Frontal cortex (tissue), 3 donors: ENCODE measurements at regions not wholly inside any gene's neighbourhood (a gene's known extent, or its start where the extent isn't known, plus 50 kb on each side); places are given as distances from the start of the nearest gene placed in this dataset.
"Not testable (repeated sequence)": the region's sequence is repeated elsewhere in the genome, so short reads cannot be mapped to it uniquely, and the experiment has no call there.

Source experiments
- DNase-seq, 2 donors: peaks; one replicate each; pipeline ENCODE4 v3.0.0; 2012; ENCODE audit warnings: low spot score in 2 of 2
- FAIRE-seq: peaks from 2 replicates; lab custom pipeline; 2012; peaks lifted over from hg19 to GRCh38; lab: Jason Lieb, UNC
- donor health status: control.
- donor health status: control.
- donor health status: control.

- DNase-seq (no peak), FAIRE-seq (no peak)
These were observed 792.2 kb downstream of the PLOD2 start for GRCh38 chr3:145368748-145369147.

GRCh38 chr3:145370870-145371269 is 790.1 kb downstream of the PLOD2 start:
- FAIRE-seq: no peak
- DNase-seq: no peak

GRCh38 chr3:145377301-145377700 is 783.7 kb downstream of the PLOD2 start:
- DNase-seq (no peak), FAIRE-seq (no peak)

- FAIRE-seq (no peak), DNase-seq (no peak)
These were observed 777.6 kb downstream of the PLOD2 start for GRCh38 chr3:145383416-145383815.

GRCh38 chr3:145384307-145384706 is 776.7 kb downstream of the PLOD2 start:
- DNase-seq: no peak

GRCh38 chr3:145387211-145387610 is 773.8 kb downstream of the PLOD2 start:
- DNase-seq: no peak
- no peak for FAIRE-seq

More at GRCh38 chr3:145384307-145384706, 776.7 kb downstream of the PLOD2 start:
- FAIRE-seq: no peak

GRCh38 chr3:145395421-145395820 is 765.6 kb downstream of the PLOD2 start:
- DNase-seq (no peak), FAIRE-seq (no peak)

- DNase-seq: no peak
- no peak for FAIRE-seq
These were observed 749.4 kb downstream of the PLOD2 start for GRCh38 chr3:145411605-145412004.

GRCh38 chr3:145417678-145418077 is 743.3 kb downstream of the PLOD2 start:
- DNase-seq (no peak), FAIRE-seq (no peak)

- FAIRE-seq (no peak), DNase-seq (no peak)
These were observed 738.4 kb downstream of the PLOD2 start for GRCh38 chr3:145422556-145422955.

GRCh38 chr3:145427355-145427754 is 733.6 kb downstream of the PLOD2 start:
- DNase-seq (no peak), FAIRE-seq (no peak)

GRCh38 chr3:145429546-145429945 is 731.4 kb downstream of the PLOD2 start:
- FAIRE-seq: no peak
- DNase-seq: no peak

GRCh38 chr3:145448436-145448835 is 712.5 kb downstream of the PLOD2 start:
- no peak for DNase-seq
- FAIRE-seq: no peak

- no peak for DNase-seq
- no peak for FAIRE-seq
These were observed 710.8 kb downstream of the PLOD2 start for GRCh38 chr3:145450018-145450682.

- DNase-seq: no peak
These were observed 703.0 kb downstream of the PLOD2 start for GRCh38 chr3:145457825-145458552.

GRCh38 chr3:145459681-145460080 is 701.3 kb downstream of the PLOD2 start:
- not testable (repeated sequence) for DNase-seq, FAIRE-seq

More at GRCh38 chr3:145457825-145458552, 703.0 kb downstream of the PLOD2 start:
- FAIRE-seq: no peak

GRCh38 chr3:145471976-145472375 is 689.0 kb downstream of the PLOD2 start:
- no peak for FAIRE-seq
- DNase-seq: no peak

- DNase-seq, FAIRE-seq: not testable (repeated sequence)
These were observed 678.2 kb downstream of the PLOD2 start for GRCh38 chr3:145482735-145483134.

- FAIRE-seq: no peak
- no peak for DNase-seq
These were observed 677.0 kb downstream of the PLOD2 start for GRCh38 chr3:145483992-145484391.

- no peak for FAIRE-seq
- no peak for DNase-seq
These were observed 672.0 kb downstream of the PLOD2 start for GRCh38 chr3:145489011-145489410.
